ENCODE measurements at regions not wholly inside any gene's neighbourhood (a gene's known extent, or its start where the extent isn't known, plus 50 kb on each side); places are given as distances from the start of the nearest gene placed in this dataset.

DNA sequence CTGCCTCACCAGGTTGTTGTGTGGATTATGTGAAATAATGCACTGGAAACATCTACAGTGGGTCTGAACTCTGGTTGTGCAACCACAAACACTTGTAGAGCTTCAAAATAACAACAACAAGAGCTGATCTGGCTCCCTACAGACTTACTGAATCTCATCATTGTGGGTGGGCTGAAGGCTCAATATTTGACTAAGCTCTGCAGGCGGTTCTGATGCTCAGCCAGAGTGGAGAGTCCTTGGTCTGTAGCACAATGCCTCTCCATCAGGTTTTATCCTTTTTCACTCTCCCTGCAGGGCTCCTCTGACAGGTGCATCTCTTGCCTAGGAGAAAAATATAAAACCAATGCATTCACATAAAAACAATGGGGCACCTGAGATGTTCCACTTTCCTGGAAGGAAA lies 456.3 kb upstream of the ONECUT1 start:
- TF ChIP-seq, protein P1, sequence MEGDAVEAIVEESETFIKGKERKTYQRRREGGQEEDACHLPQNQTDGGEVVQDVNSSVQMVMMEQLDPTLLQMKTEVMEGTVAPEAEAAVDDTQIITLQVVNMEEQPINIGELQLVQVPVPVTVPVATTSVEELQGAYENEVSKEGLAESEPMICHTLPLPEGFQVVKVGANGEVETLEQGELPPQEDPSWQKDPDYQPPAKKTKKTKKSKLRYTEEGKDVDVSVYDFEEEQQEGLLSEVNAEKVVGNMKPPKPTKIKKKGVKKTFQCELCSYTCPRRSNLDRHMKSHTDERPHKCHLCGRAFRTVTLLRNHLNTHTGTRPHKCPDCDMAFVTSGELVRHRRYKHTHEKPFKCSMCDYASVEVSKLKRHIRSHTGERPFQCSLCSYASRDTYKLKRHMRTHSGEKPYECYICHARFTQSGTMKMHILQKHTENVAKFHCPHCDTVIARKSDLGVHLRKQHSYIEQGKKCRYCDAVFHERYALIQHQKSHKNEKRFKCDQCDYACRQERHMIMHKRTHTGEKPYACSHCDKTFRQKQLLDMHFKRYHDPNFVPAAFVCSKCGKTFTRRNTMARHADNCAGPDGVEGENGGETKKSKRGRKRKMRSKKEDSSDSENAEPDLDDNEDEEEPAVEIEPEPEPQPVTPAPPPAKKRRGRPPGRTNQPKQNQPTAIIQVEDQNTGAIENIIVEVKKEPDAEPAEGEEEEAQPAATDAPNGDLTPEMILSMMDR (IDR thresholded peaks at IDR 0.05; ENCODE audit: low read length) = no peak
- TF ChIP-seq EZH2 (optimal IDR thresholded peaks at IDR 0.05; ENCODE audit: low read depth, low read length) (no peak), EZH2phosphoT487 (IDR thresholded peaks at IDR 0.05; ENCODE audit: low read length) (no peak)

Measured in MM.1S (cell line).